Parathyroid adenoma (tissue), 2 donors: ENCODE measurements at regions not wholly inside any gene's neighbourhood (a gene's known extent, or its start where the extent isn't known, plus 50 kb on each side); places are given as distances from the start of the nearest gene placed in this dataset.

ENCODE experiments used
- H2AFZ ChIP-seq: fragments of 300-600 bp; sonication (generic); one replicate; pipeline ENCODE4 v1.7.0; 2017; ENCODE audit warnings: antibody characterized with exemption, mild to moderate bottlenecking
- H3K27ac ChIP-seq: fragments of 300-600 bp; sonication (generic); one replicate; pipeline ENCODE4 v1.7.0; 2017
- H3K27me3 ChIP-seq: fragments of 300-600 bp; sonication (generic); one replicate; pipeline ENCODE4 v1.7.0; 2017; ENCODE audit warnings: low read length; ENCODE audit not compliant: control insufficient read depth, insufficient read depth
- H3K36me3 ChIP-seq: fragments of 300-600 bp; sonication (generic); one replicate; pipeline ENCODE4 v1.7.0; 2017; ENCODE audit warnings: low read length; ENCODE audit not compliant: control insufficient read depth, insufficient read depth
- H3K4me1 ChIP-seq: fragments of 300-600 bp; sonication (generic); one replicate; pipeline ENCODE4 v1.7.0; 2017; ENCODE audit warnings: control low read depth
- H3K4me2 ChIP-seq: fragments of 300-600 bp; sonication (generic); one replicate; pipeline ENCODE4 v1.7.0; 2017; ENCODE audit warnings: low read length
- H3K4me3 ChIP-seq: fragments of 300-600 bp; sonication (generic); one replicate; pipeline ENCODE4 v1.7.0; 2017; ENCODE audit warnings: low read depth, low read length
- H3K79me2 ChIP-seq: fragments of 300-600 bp; sonication (generic); one replicate; pipeline ENCODE4 v1.7.0; 2017; ENCODE audit warnings: control low read depth
- H3K9ac ChIP-seq: fragments of 300-600 bp; sonication (generic); one replicate; pipeline ENCODE4 v1.7.0; 2017; ENCODE audit warnings: mild to moderate bottlenecking
- H3K9me3 ChIP-seq: fragments of 300-600 bp; sonication (generic); one replicate; pipeline ENCODE4 v1.7.0; 2017; ENCODE audit warnings: low read length; ENCODE audit not compliant: control insufficient read depth
- TF ChIP-seq, protein P1 (sequence below): fragments of 300-600 bp; sonication (generic); IDR thresholded peaks from one replicate; pipeline ENCODE4 v1.7.0; 2017; ENCODE audit warnings: antibody characterized with exemption, mild to moderate bottlenecking
- donor health status: primary hyperparathyroidism.

DNA sequence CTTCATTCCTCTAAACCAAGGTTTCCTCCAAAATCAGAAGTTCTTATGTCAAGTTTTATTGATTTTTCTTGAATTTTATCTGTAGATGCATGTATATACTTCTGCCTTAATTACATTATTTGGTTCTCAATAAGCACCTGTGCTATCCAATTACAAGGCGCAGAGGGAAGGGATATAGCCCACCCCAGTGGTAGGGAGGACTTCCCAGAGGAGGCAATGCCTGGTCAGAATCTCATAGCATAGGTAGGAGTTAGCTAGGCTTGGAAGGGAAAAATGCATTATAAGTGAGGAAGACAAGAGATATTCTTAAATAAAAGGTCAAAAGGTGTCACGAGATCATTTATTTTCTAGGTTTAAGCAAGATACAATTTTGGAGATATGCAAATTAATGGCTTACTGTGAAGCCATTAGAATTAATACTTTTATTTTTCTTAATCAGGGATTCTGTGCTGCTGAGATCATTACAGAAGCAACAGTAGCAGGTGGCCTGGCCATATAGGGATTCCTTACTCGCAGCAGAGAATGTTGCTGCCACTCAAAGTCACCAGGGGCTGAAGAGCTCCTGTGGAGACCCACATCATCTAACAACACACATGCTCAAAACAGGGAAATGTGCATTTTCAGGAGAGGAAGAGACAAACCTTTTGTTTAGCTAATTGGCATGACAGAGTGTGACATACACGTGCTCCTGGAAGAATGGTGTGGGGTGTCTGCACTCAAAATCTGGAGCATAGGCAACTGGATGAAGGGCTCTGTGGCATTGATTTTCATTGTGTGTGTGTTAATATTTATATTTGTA is 178.3 kb downstream of the ATG4C start:
- H3K4me3 ChIP-seq: no peak overlapping the region

DNA sequence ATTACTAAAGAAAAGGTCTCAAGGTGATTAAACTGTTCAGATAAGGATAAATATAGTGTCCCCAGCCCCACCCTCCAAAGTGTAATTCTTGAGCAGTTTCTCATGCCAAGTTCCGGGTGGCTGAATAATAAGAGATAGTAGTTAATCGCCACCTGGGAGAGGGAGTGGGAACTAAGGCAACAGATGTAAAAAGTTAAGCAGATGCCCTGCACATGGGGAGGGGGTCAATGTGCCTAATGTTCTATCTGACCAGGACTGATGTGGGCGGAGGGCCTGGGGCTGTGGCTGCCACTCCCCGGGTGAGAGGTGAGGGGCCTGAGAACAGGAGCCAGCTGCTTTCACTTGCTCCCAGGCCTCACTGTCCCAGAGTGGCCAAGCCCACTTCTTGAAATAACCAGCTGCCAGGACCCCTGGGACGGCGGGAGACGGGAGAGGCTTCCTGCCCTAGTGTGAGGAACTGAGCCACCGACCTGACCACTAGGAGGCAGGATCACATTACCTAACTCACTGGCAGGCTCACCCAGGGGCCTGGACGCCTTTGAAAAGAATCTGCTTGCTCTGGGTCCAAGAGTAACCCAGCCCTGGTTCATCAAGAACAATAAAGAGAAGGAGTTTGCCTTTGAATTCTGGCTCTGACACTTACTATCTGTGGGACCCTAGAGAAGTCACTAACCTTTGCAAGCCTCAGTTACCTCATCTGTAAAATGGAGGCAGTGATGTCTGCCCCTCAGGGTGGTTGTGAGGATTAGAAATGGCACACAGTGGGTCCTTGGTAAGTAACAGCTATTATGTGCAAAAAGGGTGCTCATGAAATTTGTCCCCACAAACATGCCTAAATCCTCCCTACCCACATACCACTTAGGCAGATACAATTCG is 179.2 kb downstream of the ATG4C start:
- Histone ChIP-seq H3K4me1 (no peaks in the 10 kb centered on the region), H3K9me3 (no peaks in the 10 kb centered on the region), H3K79me2 (no peaks in the 10 kb centered on the region), H3K36me3 (no peaks in the 10 kb centered on the region), H2AFZ (no peak overlapping the region), H3K27ac (no peak overlapping the region), H3K4me3 (no peak overlapping the region), H3K9ac (no peak overlapping the region), H3K4me2 (no peak overlapping the region), H3K27me3 (no peaks in the 10 kb centered on the region)
- TF ChIP-seq, protein P1, sequence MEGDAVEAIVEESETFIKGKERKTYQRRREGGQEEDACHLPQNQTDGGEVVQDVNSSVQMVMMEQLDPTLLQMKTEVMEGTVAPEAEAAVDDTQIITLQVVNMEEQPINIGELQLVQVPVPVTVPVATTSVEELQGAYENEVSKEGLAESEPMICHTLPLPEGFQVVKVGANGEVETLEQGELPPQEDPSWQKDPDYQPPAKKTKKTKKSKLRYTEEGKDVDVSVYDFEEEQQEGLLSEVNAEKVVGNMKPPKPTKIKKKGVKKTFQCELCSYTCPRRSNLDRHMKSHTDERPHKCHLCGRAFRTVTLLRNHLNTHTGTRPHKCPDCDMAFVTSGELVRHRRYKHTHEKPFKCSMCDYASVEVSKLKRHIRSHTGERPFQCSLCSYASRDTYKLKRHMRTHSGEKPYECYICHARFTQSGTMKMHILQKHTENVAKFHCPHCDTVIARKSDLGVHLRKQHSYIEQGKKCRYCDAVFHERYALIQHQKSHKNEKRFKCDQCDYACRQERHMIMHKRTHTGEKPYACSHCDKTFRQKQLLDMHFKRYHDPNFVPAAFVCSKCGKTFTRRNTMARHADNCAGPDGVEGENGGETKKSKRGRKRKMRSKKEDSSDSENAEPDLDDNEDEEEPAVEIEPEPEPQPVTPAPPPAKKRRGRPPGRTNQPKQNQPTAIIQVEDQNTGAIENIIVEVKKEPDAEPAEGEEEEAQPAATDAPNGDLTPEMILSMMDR: no peak

More for the DNA sequence above, 178.3 kb downstream of the ATG4C start:
- Histone ChIP-seq H3K4me1 (no peaks in the 10 kb centered on the region), H2AFZ (no peak overlapping the region), H3K36me3 (no peaks in the 10 kb centered on the region), H3K4me2 (no peak overlapping the region), H3K79me2 (no peaks in the 10 kb centered on the region), H3K9me3 (no peaks in the 10 kb centered on the region), H3K27me3 (no peaks in the 10 kb centered on the region), H3K9ac (no peak overlapping the region), H3K27ac (no peak overlapping the region)
- TF ChIP-seq, protein P1: no peak

DNA sequence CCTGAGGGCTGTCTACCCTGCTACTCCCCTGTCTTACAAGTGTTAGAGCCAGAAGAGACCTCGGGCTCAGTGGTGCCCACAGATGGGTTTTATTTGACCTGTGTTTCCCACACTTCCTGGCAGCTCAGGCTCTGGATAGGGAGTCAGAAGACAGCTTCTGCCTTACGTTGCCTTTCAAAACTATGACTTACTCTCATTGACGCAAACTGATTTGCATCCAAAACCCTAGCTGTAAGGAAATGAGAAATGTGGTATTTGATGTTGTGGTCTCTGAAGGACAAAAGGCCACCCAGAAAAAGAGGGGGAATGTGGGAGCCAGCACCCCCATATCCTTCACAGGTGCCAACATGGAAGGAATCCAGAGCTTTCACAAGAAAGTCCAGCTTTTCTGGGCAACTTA is 180.2 kb downstream of the ATG4C start:
- Histone ChIP-seq H3K36me3 (no peaks in the 10 kb centered on the region), H3K4me2 (no peak overlapping the region), H3K79me2 (no peaks in the 10 kb centered on the region), H3K9ac (no peak overlapping the region), H2AFZ (no peak overlapping the region), H3K4me3 (no peak overlapping the region), H3K27me3 (no peaks in the 10 kb centered on the region), H3K4me1 (no peaks in the 10 kb centered on the region), H3K27ac (no peak overlapping the region), H3K9me3 (no peaks in the 10 kb centered on the region)
- TF ChIP-seq, protein P1: no peak

DNA sequence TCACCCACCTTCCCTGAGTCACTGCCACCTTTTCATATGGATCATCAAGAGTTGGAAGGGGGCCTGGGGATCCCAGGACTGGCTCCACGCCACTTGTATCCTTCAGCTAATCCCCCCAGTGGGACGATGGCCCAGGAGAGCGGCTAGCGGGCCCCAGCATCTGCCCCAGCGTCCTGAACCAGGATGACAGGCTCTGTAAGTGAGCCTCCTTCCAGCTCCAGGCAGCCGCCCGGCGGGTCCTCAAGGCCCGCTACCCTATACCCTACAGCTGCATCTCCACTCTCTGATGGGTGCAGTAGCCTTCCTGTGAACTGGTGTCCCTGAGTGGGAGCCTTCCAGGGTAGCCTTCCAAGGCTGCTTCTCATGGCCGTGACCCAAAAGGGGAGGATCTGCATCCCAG is 183.1 kb downstream of the ATG4C start:
- Histone ChIP-seq H3K4me3 (no peak overlapping the region), H3K27ac (no peak overlapping the region), H3K27me3 (no peaks in the 10 kb centered on the region), H3K4me2 (no peak overlapping the region), H3K4me1 (no peaks in the 10 kb centered on the region), H3K9ac (no peak overlapping the region), H2AFZ (no peak overlapping the region), H3K79me2 (no peaks in the 10 kb centered on the region), H3K9me3 (no peaks in the 10 kb centered on the region), H3K36me3 (no peaks in the 10 kb centered on the region)
- TF ChIP-seq, protein P1: no peak
